D341Med (cell line): ENCODE measurements at regions not wholly inside any gene's neighbourhood (a gene's known extent, or its start where the extent isn't known, plus 50 kb on each side); places are given as distances from the start of the nearest gene placed in this dataset.

Experiments
- DNase-seq: peaks from one replicate; pipeline ENCODE4 v3.0.0; 2012; ENCODE audit warnings: low spot score

DNA sequence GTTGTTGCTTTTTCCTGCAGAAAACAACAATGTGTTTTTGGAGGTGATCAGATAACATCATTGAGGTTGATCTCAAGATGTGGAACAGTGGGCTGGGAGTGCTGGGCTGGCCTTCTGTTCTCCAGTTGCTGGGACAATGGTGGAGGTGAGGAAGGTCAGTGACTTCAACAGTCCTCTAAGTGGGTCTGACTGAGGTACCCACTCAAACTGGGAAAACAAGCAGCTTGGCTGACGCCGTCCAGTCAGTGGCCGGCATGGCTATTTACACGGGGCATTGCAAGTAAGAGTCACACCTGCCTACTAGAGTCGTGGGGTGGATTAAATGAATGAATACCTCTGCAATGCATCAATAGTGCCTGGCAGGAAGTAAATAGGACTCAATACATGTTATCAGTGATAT, 386.7 kb upstream of the ZFHX3 start:
- no peak for DNase-seq

DNA sequence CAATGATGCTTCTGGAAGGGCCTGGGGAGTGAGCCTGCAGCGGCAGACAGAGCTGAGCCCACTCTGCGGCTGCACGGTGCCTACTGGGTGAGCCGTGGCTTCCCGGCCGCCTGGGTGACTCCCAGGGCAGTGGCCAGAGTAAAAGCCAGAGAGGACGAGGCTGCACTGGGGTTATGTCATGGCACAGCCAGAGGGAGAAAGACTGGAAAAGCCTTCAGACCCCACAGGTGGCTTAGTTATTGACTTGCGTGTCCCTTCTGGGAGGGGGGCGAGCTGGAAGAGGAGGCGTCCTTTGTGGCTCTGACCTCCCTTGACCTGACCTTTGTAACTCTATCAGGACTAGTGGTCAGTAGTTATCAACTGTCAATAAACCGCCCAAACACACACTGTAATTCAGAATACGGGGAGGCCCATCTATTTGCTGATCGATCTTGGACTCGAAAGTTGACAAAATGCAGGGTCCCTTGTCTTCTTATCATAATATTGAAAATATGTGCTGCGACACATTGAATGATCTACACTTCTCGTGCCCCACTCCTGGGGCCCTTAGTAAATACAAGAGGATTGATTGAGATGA, 385.9 kb upstream of the ZFHX3 start:
- no peak for DNase-seq

DNA sequence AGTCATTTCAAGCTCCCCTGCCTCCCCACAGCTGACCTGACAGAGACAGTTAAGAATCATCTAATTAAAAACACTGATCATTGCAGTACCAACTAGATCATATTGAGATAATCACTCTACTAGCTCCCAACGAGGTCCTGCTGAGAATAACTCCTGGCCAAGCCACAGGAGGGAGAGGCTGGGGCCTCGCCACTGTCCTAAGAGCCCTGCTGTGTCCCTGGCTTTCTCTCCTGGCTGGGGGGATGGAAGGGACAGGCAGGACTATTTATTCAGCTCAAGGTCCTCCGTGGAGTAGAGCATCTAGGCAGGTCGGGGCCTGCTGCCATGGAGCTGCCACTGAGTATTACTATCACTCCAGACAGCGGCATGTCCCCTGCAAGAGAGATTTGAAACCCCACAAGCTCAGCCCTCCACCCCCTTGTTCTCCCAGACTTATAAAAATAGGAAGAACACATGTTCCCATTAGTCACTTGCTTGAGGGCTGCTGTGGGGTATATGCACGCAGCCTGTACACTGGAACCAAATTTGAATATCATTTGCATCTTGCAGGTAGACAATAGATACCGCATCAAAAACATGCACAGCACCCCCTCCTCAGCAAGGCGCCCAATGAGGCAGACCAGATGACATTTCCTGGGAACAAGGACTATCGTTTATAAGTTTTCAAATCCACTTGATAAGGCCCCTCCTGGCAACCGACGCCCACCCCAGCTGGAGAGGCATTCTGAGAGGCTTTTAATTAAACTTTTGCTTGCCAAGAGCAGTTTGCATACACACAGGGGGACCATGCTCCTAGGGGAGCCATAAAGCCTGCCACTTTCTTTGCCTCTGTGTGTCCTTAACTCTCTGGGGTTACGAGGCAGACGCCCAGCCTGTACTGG, 385.2 kb upstream of the ZFHX3 start:
- no peak for DNase-seq

DNA sequence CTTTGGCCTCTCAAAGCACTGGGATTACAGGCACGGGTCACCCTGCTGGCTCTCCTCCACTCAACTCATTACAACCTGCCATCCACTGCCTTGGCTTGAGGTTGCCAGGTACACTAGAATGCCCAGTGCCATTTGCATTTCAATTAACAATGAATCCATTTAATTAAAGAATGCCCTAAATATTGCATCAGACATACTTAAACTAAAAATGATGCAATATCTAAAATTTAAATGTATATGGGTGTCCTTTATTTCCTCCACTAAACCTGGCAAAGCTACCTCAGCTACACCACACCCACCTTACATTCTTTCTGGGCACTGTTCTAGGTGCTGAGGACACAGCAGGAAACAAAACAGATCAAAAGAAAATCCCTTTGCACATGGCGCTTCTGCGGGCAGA, 382.2 kb upstream of the ZFHX3 start:
- DNase-seq = no peak

DNA sequence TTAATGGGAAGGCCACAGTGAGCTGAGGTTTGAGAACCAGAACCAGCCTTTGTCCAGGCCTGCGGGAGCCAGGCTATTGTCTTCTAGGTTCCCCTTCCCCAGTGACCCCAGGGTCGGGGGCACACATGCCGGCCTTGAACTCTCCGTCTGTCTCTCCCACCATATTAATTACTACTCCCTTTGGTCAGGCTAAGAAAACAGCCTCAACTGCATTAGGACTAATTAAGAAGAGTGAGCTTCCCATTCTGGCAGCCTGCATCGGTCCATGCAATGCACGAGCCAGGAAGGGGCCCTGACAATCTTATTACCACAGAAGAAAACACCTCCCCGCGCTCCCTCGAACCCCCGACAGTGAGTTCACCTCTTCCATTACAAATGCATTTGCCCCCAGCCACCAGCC, 380.2 kb upstream of the ZFHX3 start:
- DNase-seq = no peak

DNA sequence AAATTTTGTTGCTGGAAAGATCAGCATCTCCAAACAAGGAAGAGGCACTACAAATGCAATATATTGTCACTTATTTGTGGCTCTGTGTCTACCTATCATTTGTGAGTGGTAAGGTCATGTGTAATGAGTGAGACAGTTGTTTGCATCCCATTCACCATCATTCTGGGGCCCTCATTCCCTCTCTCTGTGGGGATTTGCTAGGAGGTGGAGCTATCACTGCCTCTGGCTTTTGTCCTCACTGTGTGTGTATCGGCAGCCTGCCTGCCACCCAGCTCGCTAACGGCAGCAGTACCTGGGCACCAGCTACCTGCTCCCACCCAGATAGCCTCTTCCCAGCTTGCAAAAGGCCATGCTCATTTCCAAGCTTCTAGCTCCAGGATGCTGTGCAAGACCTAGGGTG, 379.2 kb upstream of the ZFHX3 start:
- no peak for DNase-seq

DNA sequence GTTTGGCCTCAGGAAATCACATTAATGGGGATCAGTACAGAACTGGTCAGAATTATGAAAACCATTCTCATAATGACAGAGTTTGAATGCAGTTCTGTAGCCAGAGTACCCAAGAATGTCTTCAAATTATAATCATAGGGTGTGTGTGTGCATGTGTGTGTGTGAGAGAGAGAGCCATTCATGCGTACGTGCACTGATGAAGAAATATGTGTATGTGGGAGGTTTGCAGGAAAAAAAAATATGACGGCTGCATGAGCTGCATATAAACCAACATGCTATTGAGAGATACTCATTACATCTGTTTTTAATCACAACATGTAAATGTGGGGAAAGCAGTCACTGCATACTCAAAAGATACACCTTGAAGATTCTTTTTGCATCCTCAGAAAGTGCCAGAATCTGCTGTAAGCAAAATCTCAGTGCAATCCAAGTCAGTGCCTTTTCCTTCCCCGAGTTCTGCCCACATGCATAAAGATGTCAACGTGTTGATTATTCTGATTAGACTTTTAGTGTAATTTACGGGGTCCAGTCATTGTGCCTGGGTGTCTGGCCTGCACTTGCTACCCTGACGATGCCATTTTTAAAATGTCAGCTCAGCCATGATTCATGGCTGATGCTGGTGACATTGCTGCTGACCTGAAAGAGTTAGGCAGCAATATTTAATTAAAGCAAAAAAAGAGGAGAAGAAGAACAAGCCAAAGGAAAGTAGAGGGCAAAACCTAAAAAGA, 378.7 kb upstream of the ZFHX3 start:
- no peak for DNase-seq

DNA sequence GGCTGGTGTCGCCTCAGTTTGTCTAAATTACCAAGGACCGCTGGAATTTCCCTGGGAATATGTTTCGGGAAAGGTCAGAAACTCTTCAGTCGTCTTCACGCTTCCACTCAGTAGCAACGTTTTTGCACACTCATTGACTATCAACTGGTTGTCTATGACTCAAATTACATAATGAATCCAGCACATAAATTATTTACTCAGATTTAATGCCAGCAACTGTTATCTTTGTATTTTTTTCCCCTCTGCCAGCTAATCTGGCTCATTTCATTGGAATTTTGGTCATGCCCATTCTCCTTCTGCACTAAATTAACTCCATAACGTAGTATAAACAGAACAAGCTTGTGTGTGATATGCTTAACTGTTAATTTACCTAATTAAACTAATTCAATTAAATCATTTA, 372.7 kb upstream of the ZFHX3 start:
- DNase-seq = no peak

DNA sequence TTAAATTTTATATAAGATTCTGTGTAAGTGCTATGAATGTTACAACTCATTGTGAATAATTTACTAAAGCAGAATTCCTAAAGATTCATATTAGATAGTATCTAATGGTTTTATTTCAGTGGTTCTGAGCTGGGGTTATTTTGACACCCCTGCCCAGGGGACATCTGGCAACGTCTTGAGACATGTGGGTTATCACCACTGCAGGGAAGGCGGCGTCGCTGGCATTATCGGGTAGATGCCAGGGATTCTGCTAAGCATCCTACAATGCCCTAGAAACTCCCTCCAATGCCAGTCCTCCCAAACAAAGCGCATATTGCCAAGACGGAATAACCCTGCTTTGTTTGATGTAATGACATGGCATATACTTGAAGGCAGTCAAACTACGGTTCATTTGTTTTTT, 372.3 kb upstream of the ZFHX3 start:
- no peak for DNase-seq

DNA sequence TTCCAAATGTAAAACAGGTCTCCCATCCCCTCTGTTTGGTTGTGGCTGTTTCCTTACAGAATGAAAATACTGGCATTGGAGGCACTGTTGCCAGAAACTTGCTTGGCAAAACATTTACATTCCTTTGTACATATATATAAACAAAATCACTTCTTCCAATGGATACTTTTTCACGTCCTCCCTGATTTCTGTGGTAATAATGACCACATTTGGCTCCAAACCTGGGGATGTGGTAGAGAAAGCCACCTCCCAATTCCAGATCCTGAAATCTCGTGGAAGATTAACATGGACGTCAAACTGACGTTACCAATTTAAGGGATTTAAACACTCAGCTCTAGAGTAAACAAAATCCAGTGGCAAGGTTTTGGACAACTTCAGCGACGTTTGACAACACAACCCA, 370.8 kb upstream of the ZFHX3 start:
- DNase-seq = no peak

DNA sequence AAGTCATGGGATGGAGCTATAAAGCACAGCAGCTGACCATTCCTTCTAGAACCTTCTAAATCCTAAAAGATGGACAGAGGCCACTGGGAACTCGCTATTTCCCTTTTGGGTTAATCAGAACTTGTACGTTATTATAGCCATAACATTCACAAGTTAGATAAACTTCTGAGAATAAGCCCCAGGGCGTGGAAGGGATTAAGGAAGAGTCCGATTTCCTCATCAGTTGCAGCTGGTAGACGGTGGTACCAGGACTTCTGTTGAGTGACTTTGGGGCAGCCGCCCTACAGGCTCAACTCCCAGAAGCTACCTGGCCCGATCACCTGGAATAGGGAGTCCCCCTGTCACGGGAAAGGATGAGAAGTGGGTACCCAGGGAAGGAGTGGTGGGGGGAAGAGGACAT, 370.1 kb upstream of the ZFHX3 start:
- no peak for DNase-seq

DNA sequence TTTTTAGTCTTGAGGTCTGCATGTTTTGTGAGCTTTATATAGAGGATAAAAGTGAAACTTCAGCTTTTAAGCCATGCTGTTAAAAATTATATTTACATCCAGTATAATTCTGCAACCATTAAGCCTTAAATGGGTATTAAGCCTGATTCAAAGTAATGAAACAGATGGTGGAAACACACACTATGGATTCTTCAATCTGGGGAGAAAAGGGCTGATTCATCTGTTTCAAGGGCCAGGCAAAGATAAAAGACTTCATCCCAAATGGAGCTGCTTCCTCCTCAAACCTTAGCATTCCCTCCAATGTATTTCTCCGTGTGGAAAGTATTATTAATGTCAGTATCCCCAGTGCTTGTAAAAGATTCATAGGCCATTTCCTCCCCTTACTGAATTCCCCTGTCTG, 367.4 kb upstream of the ZFHX3 start:
- no peak for DNase-seq

DNA sequence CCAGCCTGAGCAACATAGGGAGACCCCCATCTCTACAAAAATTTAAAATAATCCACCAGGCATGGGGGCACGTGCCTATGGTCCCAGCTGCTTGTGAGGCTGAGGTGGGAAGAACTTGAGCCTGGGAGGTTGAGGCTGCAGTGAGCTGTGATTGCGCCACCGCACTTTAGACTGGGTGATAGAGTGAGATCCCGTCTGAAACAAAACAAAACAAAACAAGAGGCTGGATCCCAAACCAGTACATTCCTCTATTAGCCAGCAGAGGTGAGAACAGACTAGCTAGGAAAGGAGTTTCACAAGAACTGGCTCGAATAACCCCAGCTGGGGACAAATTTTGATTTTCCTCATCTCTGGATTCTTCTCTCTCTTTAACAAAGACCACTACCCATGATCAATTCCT, 366.7 kb upstream of the ZFHX3 start:
- no peak for DNase-seq

DNA sequence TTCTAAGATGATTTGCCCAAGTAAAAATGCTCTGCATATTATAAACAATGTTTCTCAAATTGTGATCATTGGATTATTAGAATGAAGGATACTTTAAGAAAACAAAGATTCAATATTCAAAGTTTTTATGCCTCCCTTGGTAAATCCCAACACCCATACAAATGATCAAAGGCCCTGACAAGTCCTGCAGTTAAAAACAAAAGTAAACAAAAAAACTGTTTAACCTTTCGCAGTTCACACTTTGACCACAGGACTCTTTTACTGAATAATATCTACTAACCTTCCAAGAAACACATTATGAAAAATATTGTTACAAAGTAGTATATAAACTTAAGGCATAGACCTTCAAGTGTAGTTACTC, 365.9 kb upstream of the ZFHX3 start:
- no peak for DNase-seq

DNA sequence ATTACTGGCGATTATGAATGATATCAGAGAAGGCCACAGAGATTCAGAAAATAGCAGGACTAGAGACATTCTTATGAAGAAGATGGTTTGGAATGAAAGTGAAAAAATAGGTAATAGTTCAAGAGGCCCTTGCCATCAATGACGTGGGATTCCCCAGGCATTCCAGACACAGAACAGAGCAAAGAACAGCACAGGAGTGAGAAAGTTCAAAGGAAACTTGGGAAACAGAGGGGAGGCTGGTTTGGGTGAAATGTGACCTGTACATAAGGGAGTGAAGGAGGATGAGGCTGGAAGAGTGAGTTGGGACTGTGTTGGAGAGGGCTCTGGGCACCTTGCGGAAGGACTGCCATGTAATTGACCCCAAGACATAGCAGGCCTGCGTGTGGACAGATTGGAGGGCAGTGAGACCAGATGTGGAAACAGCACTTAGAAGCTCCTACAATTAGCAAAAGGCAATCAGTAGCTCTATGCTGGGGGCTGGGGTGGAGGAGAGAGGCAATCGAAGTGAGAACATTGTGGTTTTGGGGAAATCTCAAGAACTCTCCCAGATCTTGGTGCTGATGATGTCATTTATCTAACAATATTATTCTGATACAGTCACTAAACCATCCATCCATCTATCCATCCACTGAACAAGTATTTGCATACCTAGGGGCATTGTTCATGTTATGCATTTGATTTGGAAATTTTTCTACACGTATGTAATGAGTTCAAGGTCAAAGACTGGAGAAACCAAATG, 365.3 kb upstream of the ZFHX3 start:
- no peak for DNase-seq

DNA sequence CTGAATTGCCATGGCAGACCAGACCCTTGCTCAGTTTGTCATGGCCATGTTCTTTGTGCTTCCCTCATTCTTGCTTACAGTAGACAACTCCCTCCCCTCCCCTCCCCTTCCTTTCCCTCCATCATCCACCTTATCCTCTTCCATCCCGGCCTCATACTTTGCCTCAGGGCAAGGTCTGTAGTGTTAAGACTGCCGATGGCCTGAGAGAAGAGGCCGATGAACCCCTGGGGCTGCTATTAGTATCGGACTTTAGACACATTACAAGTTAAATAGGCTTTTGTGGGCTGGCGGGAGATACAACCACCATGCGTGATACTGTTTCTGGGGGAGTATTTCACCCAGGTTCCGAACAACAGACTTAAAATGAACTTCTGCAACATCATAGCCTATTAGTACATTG, 364.5 kb upstream of the ZFHX3 start:
- DNase-seq = no peak

DNA sequence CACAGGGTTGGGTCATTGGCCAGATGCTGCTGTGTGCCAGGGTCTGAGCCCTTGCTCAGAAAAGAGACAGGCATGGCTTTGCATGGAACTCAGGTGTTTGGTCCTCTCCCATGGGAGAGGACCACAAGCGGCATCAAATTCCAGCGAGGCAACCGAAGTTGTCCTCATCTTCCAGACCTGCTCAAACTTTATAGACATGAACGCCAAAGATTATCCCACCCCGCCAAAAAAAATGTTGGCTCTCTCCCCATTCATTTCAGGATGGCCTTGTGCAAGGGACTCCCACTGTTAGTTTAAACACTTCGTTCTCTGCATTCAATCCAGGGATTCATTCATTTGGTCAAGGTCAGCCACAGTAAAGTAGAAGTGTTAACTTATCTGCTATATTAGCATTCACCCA, 360.8 kb upstream of the ZFHX3 start:
- no peak for DNase-seq

DNA sequence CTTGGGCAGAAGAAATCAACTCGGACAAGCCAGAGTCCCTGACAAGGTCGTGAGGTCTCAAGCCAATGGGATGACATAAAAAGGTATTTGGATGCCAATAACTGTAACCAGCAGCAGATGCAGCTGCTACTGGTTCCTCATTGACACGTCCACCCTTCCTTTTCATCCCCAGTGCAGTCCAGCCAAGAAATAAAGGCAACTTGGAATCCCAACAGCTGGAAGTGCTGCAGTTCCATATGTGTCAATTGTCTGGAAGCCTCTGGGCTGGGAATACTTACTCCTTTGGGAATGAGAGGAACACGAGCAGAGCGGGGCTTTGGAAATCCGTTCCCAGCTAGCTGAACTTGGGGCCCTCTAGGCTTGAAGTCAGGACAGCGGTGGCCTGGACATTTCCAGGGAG, 360.4 kb upstream of the ZFHX3 start:
- DNase-seq = no peak

DNA sequence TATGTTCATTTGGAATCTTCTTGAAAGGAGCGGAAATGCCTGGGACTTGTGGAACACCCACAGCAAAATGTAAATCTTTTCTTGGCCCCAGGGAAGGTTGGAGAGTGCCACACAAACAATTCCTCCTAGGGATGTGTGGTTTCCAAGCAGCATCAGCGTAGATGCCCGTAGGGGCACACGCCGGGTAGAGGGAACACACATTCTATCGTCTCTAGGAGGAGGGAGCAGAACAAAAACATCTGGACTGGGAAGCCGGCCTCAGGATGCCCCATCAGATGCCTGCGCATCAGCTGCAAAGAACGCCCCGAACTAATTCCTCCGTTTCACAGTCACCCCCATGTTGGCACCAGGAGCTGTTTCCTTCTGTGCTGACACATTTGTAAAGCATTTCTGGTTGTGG, 357.9 kb upstream of the ZFHX3 start:
- DNase-seq = no peak

DNA sequence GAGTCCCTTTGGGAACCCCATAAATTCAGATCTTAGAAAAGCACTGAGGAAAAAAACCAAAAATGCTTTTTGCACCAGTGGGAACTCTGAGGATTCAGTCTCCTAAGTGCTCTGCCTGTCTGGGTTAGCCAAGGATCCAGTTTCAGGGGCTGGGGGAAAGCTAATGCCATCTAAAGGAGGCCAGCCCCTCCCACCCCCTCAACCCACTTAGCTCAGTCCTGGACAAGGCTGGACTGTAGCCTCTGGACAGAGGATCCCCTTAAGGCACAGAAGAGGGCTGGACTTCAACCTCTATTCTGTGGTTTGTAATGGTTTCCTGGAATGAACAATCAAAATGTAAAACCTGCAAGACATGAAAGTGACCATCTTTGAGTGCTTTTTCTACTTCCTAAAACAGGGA, 356.1 kb upstream of the ZFHX3 start:
- no peak for DNase-seq

DNA sequence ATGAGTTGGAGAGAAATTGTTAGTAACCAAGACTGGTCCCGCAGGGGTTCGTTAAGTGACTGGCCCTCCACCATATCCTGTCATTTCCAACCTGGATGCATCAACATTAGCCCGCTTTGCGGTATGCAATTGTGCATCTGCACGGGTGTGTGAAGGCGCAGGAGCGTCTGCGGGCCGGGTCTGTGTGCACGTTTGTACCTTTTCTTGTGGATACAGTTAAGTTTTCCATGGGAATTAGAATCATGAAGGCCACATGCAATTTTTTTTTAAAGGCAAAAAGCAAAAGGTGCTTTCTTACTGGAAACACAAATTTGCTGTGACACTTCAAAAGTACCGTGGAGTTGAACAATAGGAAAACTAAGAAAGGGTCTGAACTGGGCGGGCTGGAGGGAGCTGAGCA, 355.4 kb upstream of the ZFHX3 start:
- no peak for DNase-seq

DNA sequence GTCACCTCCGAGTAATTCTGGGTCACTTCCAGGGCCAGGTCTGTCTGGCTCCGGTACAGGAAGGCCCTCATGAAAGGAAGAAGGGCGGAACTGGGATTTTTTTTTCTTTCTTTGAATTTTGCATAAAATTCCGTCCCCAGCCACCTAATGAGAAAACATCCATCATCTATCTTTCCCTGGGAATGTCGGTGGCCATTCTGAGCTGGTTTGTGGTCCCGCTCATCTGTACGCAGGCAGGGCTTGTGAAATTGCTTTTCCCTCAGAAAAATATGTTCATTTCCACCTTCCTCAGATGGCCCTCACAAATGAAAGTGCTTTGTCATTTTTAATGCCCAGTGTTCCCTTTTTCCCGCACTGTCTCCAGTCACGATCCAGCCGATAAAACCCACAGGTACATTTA, 353.0 kb upstream of the ZFHX3 start:
- DNase-seq = no peak

DNA sequence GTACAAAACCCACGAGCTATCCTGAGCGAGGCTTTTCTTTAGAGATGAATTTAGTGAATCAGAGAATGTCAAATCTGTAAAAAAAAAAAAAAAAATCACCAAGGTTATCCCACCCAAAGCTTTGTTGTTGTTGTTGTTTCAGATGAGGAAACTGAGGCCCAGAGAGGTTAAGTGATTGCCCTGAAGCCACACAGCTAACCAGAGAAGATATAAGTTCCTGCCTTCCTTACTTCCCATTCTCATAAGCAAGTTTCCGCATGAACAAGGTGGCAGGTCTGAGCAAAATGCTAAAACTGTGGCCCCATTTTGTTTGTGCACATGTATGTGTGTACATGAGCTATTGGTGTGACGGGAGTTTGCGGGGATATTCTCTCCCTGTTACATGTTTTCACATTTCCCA, 352.1 kb upstream of the ZFHX3 start:
- no peak for DNase-seq
